NCI-H510A treated with DMSO at 0.1 percent for 48 hours (cell line): ENCODE measurements at regions not wholly inside any gene's neighbourhood (a gene's known extent, or its start where the extent isn't known, plus 50 kb on each side); places are given as distances from the start of the nearest gene placed in this dataset.
"Not testable (repeated sequence)": the region's sequence is repeated elsewhere in the genome, so short reads cannot be mapped to it uniquely, and the experiment has no call there.

Experiments
- DNase-seq: peaks from one replicate; lab custom pipeline; 2025; lab: John Stamatoyannopoulos, UW

- DNase-seq, result no peak
Observed at GRCh38 chr2:12453731-12454130, 263.0 kb upstream of the TRIB2 start.

DNA sequence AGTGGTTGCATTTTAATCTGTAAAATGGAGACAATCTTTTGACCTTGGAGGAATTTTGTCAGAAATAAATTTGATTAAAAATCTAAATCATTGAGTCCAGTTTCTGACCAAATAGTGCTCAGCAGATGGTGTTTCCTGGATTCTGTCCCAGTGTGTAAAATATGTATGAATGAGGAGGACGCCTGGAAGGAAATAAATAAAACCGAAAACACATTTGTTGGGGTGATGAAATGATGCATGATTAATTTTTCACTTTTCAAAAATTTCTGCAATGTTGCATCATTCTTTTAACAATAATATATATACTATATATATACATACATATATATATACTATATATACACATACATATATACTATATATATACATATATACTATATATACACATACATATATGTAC is 261.1 kb upstream of the TRIB2 start:
- no peak for DNase-seq

- peak; percentile 48 for DNase-seq
Observed at GRCh38 chr2:12456293-12457106, 260.2 kb upstream of the TRIB2 start.

GRCh38 chr2:12457831-12458230 is 258.9 kb upstream of the TRIB2 start:
- DNase-seq, result peak; percentile 48

GRCh38 chr2:12463189-12463588 is 253.5 kb upstream of the TRIB2 start:
- no peak for DNase-seq

DNA sequence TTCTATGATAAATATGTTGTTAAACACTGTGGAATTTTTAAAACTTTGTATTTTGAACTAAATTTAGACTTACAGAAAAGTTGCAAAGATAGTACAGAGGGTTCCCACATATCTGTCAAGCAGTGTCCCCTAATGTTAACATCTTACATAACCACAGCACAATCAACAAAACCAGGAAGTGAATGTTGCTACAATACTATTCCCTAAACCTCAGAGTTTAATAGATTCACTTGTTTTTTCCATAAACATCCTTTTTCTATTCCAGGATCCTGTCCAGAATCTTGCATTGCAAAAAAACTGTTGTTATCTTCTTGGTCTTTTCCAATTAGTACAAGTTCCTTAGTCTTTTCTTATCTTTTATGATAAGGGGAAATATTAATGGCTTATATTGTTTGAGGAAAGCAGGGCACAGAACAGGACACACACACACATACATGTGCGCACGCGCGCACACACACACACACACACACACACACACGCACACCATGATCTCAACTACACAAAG is 251.1 kb upstream of the TRIB2 start:
- DNase-seq, result no peak

GRCh38 chr2:12467303-12467702 is 249.4 kb upstream of the TRIB2 start:
- no peak for DNase-seq

DNA sequence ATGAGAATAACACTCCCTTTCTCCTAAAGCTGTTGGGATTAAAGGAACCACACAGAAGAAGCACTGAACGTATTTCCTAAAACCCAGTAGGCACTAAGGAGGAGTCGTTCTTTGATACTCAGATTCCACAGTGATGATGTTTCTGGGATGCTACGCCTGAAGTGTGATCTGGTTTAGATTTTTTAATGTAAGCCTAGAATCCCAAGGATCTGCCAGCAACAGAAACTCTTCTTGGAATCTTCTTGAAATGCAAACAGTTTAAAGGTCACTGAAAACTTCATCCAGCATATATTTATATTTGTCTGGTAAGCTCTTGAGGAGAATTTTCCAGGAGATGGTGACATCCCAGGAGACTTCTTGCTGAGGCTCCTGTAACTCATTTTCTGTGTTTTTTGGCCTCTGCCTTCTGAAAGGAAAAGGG is 247.6 kb upstream of the TRIB2 start:
- no peak for DNase-seq

GRCh38 chr2:12472265-12472664 is 244.5 kb upstream of the TRIB2 start:
- not testable (repeated sequence) for DNase-seq

- no peak for DNase-seq
Observed at GRCh38 chr2:12478151-12479064, 238.3 kb upstream of the TRIB2 start.

- no peak for DNase-seq
Observed at GRCh38 chr2:12479065-12479601, 237.6 kb upstream of the TRIB2 start.

GRCh38 chr2:12484536-12485115 is 232.1 kb upstream of the TRIB2 start:
- DNase-seq, result no peak

DNA sequence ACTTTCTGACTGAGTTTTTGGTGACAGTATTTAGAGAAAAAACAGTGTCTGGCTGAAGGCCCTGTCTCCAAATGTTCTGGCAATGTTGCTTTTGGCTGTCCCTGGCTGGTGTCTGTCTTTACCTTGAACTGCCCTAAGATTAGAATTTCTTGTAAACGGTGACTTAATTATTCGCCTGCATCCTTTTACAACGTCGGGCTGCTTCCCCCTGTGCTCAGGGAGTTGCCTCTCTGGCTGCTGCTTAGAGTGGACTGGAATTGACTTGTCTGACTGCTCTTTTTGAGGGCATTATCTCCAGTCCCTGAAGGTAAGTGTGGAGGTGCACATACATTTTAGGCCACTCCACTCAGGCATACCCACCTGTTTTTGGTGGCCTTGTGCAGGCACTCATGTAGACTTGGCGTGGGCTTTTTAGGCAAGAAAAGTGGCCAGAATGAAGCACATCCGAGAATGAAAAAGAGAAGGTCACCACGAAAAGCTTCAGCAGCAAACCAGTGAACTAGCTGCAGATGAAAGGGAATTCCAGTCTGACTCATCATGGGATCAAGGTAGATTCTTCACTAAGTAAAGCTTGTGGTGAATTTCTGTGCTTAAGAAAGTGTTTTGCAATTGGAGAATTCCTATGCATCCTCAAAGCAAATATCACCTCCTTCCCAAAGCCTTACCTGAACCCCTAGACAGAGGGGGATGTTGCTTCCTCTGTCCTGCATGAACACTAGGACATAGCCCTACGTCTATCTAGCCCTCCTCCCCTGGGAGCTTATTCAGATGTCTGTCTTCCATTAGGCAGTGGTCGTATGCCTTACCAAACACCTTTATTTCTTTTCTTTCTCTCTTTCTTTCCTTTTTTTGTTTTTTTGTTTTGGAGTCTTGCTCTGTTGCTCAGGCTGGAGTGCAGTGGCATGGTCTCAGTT is 230.3 kb upstream of the TRIB2 start:
- no peak for DNase-seq

- DNase-seq, result no peak
Observed at GRCh38 chr2:12487253-12488004, 229.3 kb upstream of the TRIB2 start.

DNA sequence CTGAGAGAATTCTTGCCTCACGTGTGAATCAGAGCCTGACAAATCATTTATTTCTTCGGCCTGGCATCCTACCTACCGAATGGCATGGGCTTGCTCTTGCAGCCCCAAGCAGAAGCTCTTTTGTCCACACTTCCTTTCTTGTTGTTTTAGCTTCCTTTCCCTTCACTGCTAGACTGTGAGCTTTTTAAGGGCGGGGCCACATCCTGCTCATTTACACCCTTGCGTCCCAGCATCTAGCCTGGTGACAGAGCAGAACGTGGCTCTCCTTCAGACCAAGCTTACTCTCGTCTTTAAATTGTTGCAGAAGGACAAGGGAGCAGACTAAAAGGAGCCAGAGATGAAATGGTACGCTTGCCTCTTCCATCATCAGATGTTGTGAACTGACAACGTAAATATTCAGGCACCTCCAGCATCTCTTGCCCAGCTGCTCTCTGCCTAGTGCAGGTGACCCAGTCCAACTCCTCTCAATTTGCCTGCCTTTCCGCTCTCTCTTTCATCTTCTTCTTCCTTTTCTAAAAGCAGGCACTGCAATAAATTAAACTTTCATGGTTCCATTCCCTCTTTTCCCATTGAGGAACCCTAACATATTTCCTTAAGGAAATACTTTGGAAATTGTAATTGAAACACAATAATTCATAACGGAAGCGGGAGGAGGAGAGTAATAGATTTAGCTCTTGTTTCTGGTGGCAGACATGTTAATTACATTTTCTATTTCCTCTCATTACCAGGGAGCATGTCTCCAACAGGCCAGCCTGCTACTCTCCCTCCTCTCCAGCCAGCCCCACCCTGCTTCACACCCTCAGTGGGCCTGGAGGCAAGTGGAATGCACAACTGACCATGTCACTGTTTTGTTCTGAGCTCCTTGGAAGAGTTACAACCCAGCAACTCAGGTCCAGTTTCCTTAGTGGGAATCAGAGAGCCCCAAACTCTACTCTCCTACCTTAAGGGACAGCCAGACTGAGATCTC is 228.1 kb upstream of the TRIB2 start:
- no peak for DNase-seq

- no peak for DNase-seq
Observed at GRCh38 chr2:12490641-12491040, 226.1 kb upstream of the TRIB2 start.

- DNase-seq, result not testable (repeated sequence)
Observed at GRCh38 chr2:12492360-12492759, 224.4 kb upstream of the TRIB2 start.

DNA sequence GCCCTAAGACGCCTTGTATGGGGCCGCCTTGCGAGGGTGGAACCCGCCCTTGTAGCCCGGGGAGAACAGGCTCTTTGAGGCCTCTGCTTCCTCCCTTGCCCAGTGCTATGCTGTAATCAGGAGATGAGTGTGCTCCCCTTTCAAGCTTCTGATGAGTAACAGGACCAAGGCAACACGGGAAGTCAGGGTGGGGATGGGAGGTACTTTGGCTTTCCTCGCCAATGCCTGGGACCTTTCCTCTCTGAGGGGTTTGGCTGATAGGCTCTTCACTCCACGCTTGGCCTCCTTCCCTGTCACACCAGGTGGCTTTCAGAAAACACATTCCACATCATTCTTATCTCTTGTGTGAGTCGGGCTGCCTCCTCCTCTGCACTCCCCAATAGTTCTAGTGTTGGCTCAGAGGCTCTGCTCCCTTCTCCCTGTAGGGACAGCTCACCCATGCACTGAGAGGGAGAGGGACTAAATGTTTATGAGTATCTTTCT is 223.7 kb upstream of the TRIB2 start:
- DNase-seq, result no peak
